ENCODE measurements at regions not wholly inside any gene's neighbourhood (a gene's known extent, or its start where the extent isn't known, plus 50 kb on each side); places are given as distances from the start of the nearest gene placed in this dataset.

DNA sequence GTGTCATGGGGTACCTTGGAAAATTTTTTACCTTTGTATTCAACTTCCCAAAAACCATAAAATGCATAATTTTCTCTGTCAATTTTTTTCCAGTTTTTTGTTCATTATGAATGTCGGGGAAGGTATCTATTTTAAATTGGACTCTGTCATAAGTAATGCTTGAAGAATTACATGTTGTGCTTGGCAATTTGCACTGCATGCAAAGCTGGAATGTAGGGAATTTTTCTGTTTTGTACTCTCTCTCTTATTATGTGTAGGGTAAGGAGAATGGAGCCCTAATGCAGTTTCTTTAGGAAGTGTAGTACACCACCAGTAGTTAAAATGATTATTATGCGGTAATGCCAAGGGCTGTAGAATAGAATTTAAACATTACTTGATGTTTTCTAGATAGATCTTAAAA lies 137.7 kb upstream of the LIMCH1 start:
- BruUV-seq (replicated peaks), result no TSS peak
- POLR2A ChIA-PET (ENCODE audit: unreplicated experiment), result no interaction called here
- DNase-seq, result no peak

More for the DNA sequence above, 137.7 kb upstream of the LIMCH1 start:
- dilution Hi-C loops (cut with HindIII; ENCODE audit: low sequenced_read_pairs, unreplicated experiment), result no loop called here
- CTCF ChIA-PET, result no interaction called here
- no peak overlapping the region for H3K27ac ChIP-seq (ENCODE audit: insufficient read depth, low read length)
- H2BK15ac ChIP-seq (ENCODE audit: low read depth, low read length), result no peak overlapping the region
- no peaks in the 10 kb centered on the region for H3K9me3 ChIP-seq (ENCODE audit: control insufficient read depth, insufficient read depth, low read length)
- in situ Hi-C loops (cut with MboI; ENCODE audit: low sequenced_read_pairs), result no loop called here
- WGBS, 2 experiments (ENCODE audit: extremely low coverage in 2 of 2, insufficient read length in 1 of 2), result no CpG with 5 or more reads among the region's 2 CpGs
- H3K4me2 ChIP-seq (ENCODE audit: low read depth, low read length), result no peak overlapping the region
- H3K79me1 ChIP-seq (ENCODE audit: low read depth in 1 of 2, low read length in 2 of 2), result no peaks in the 10 kb centered on the region
- TF ChIP-seq POLR2A (IDR thresholded peaks at IDR 0.05; ENCODE audit: low read depth, low read length) (no peak), MXI1 (IDR thresholded peaks at IDR 0.05; ENCODE audit: borderline replicate concordance, low read depth, low read length) (no peak)
- TF ChIP-seq, protein P1, sequence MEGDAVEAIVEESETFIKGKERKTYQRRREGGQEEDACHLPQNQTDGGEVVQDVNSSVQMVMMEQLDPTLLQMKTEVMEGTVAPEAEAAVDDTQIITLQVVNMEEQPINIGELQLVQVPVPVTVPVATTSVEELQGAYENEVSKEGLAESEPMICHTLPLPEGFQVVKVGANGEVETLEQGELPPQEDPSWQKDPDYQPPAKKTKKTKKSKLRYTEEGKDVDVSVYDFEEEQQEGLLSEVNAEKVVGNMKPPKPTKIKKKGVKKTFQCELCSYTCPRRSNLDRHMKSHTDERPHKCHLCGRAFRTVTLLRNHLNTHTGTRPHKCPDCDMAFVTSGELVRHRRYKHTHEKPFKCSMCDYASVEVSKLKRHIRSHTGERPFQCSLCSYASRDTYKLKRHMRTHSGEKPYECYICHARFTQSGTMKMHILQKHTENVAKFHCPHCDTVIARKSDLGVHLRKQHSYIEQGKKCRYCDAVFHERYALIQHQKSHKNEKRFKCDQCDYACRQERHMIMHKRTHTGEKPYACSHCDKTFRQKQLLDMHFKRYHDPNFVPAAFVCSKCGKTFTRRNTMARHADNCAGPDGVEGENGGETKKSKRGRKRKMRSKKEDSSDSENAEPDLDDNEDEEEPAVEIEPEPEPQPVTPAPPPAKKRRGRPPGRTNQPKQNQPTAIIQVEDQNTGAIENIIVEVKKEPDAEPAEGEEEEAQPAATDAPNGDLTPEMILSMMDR (conservative IDR thresholded peaks at IDR 0.05; ENCODE audit: low read depth, low read length), result no peak
- TF ChIP-seq, protein P2, sequence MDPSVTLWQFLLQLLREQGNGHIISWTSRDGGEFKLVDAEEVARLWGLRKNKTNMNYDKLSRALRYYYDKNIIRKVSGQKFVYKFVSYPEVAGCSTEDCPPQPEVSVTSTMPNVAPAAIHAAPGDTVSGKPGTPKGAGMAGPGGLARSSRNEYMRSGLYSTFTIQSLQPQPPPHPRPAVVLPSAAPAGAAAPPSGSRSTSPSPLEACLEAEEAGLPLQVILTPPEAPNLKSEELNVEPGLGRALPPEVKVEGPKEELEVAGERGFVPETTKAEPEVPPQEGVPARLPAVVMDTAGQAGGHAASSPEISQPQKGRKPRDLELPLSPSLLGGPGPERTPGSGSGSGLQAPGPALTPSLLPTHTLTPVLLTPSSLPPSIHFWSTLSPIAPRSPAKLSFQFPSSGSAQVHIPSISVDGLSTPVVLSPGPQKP (IDR thresholded peaks at IDR 0.05; ENCODE audit: borderline replicate concordance, low read depth, low read length), result no peak
- H4K91ac ChIP-seq (ENCODE audit: insufficient read depth, low read depth, low read length), result no peak overlapping the region
- no peak overlapping the region for H2AK5ac ChIP-seq (ENCODE audit: low read depth, low read length)
- H4K20me1 ChIP-seq (ENCODE audit: insufficient read depth, low read length), result no peaks in the 10 kb centered on the region
- H3K9me1 ChIP-seq (ENCODE audit: insufficient read depth, low read length), result no peaks in the 10 kb centered on the region
- no peak overlapping the region for H3K56ac ChIP-seq (ENCODE audit: extremely low read depth, insufficient read depth, low read length)
- H3K23ac ChIP-seq (ENCODE audit: low read depth, low read length), result no peak overlapping the region
- intact Hi-C loops (cut with micrococcal nuclease), result no loop called here
- H4K8ac ChIP-seq (ENCODE audit: low read depth in 2 of 2, low read length in 2 of 2), result no peak overlapping the region
- no peak overlapping the region for H3K4ac ChIP-seq (ENCODE audit: low read depth, low read length)
- no peak overlapping the region for H2AFZ ChIP-seq (replicated peaks; ENCODE audit: low read length, poor library complexity)
- no peak overlapping the region for H3K14ac ChIP-seq (replicated peaks; ENCODE audit: low read depth, low read length)
- no peak overlapping the region for H2BK5ac ChIP-seq (ENCODE audit: low read depth, low read length, poor library complexity, severe bottlenecking)
- ATAC-seq (ENCODE audit: low read depth), result no peak
- no peak overlapping the region for H3K18ac ChIP-seq (ENCODE audit: low read depth, low read length)
- no peak overlapping the region for H3K4me3 ChIP-seq (ENCODE audit: insufficient read depth, low read depth, low read length)
- H2BK20ac ChIP-seq (ENCODE audit: low read depth, low read length), result no peak overlapping the region
- H3K27me3 ChIP-seq (ENCODE audit: control insufficient read depth, insufficient read depth, low read length), result no peaks in the 10 kb centered on the region
- H3K4me1 ChIP-seq (ENCODE audit: control insufficient read depth, insufficient read depth, low read length), result no peaks in the 10 kb centered on the region
- no peak overlapping the region for H4K5ac ChIP-seq (ENCODE audit: low read depth, low read length)
- H2BK120ac ChIP-seq (ENCODE audit: low read depth, low read length), result no peak overlapping the region
- no peaks in the 10 kb centered on the region for H3K36me3 ChIP-seq (ENCODE audit: control insufficient read depth, insufficient read depth, low read length)
- no peak overlapping the region for H3K9ac ChIP-seq (ENCODE audit: low read depth, low read length)
- no peak overlapping the region for H2AK9ac ChIP-seq (replicated peaks; ENCODE audit: low read depth, low read length, poor library complexity)

Data from IMR-90 (cell line).